SK-N-MC (cell line): ENCODE measurements at regions not wholly inside any gene's neighbourhood (a gene's known extent, or its start where the extent isn't known, plus 50 kb on each side); places are given as distances from the start of the nearest gene placed in this dataset.

Experiments
- EZH2 ChIP-seq: fragments of 200-600 bp; sonication (generic); IDR thresholded peaks from one replicate; pipeline ENCODE4 v1.6.1; 2017; ENCODE audit warnings: antibody characterized with exemption
- FOXP2 ChIP-seq: optimal IDR thresholded peaks from 2 replicates; pipeline ENCODE3; 2011; ENCODE audit warnings: mild to moderate bottlenecking, moderate library complexity; ENCODE audit not compliant: insufficient read depth; ENCODE audit errors: extremely low read length, control extremely low read depth
- POLR2AphosphoS5 ChIP-seq: IDR thresholded peaks from 2 replicates; pipeline ENCODE4 v1.6.1; 2012; ENCODE audit warnings: mild to moderate bottlenecking, low read depth, low read length, borderline replicate concordance

DNA sequence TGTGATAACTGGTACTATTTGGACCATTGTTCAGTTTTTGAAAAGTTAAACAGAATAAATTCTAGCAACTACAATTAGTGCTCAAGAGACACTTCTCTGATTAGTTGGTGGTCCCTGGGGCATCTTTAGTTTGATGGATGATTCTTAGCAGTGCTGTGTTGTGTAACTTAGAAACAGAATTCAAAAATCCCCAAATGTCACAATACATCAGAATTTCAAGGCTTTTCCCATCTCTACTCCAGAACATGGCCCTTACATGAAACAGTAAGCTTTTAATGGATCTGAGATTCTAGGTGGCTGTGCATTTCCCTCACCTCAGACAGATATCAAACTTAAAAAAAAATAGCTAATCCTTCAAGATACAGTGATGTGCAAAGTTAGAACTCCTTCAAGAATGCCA lies 104.4 kb upstream of the CXCL13 start:
- TF ChIP-seq POLR2AphosphoS5, result no peak
- no peak for TF ChIP-seq EZH2
- no peak for TF ChIP-seq FOXP2
